ENCODE measurements at regions not wholly inside any gene's neighbourhood (a gene's known extent, or its start where the extent isn't known, plus 50 kb on each side); places are given as distances from the start of the nearest gene placed in this dataset.

GRCh38 chr1:103854279-103854678 is 104.6 kb downstream of the AMY1C start:
- no peak for DNase-seq

GRCh38 chr1:103859721-103860120 is 110.0 kb downstream of the AMY1C start:
- no peak for DNase-seq

GRCh38 chr1:103898576-103899345 is 149.1 kb downstream of the AMY1C start:
- no peak for DNase-seq

GRCh38 chr1:103900005-103900404 is 150.3 kb downstream of the AMY1C start:
- DNase-seq = no peak

GRCh38 chr1:103901072-103901471 is 151.4 kb downstream of the AMY1C start:
- DNase-seq = no peak

- DNase-seq = no peak
Observed at GRCh38 chr1:103905363-103905762, 155.7 kb downstream of the AMY1C start.

- DNase-seq = no peak
Observed at GRCh38 chr1:103911450-103911849, 161.8 kb downstream of the AMY1C start.

- no peak for DNase-seq
Observed at GRCh38 chr1:103917795-103918194, 168.1 kb downstream of the AMY1C start.

GRCh38 chr1:103931891-103932290 is 182.2 kb downstream of the AMY1C start:
- DNase-seq = no peak

GRCh38 chr1:103937763-103938357 is 188.2 kb downstream of the AMY1C start:
- no peak for DNase-seq

GRCh38 chr1:103941086-103941485 is 191.4 kb downstream of the AMY1C start:
- DNase-seq = no peak

GRCh38 chr1:103942029-103942428 is 192.3 kb downstream of the AMY1C start:
- DNase-seq = no peak

GRCh38 chr1:103945774-103946173 is 196.1 kb downstream of the AMY1C start:
- DNase-seq = peak; percentile 12

- no peak for DNase-seq
Observed at GRCh38 chr1:103948526-103948925, 198.8 kb downstream of the AMY1C start.

GRCh38 chr1:103949779-103950178 is 200.1 kb downstream of the AMY1C start:
- no peak for DNase-seq

- no peak for DNase-seq
Observed at GRCh38 chr1:103953386-103953785, 203.7 kb downstream of the AMY1C start.

GRCh38 chr1:103958699-103959098 is 209.0 kb downstream of the AMY1C start:
- no peak for DNase-seq

- DNase-seq = no peak
Observed at GRCh38 chr1:103959565-103959964, 209.9 kb downstream of the AMY1C start.

GRCh38 chr1:103960045-103960444 is 210.3 kb downstream of the AMY1C start:
- no peak for DNase-seq

- DNase-seq = no peak
Observed at GRCh38 chr1:103960710-103961109, 211.0 kb downstream of the AMY1C start.

- no peak for DNase-seq
Observed at GRCh38 chr1:103986792-103987191, 237.1 kb downstream of the AMY1C start.

GRCh38 chr1:103997631-103998030 is 247.9 kb downstream of the AMY1C start:
- no peak for DNase-seq

- DNase-seq = no peak
Observed at GRCh38 chr1:104018922-104019674, 269.4 kb downstream of the AMY1C start.

- no peak for DNase-seq
Observed at GRCh38 chr1:104019675-104020049, 270.0 kb downstream of the AMY1C start.

Measured in NCI-H2029 (cell line).